ENCODE measurements at regions not wholly inside any gene's neighbourhood (a gene's known extent, or its start where the extent isn't known, plus 50 kb on each side); places are given as distances from the start of the nearest gene placed in this dataset.

- Histone ChIP-seq H3K79me2 (ENCODE audit: insufficient read depth, low read length) (no peaks in the 10 kb centered on the region), H3K9ac (ENCODE audit: insufficient read depth, low read depth, low read length) (no peak overlapping the region), H3K27me3 (ENCODE audit: control insufficient read depth in 1 of 2, insufficient read depth in 2 of 2, low read length in 2 of 2) (no peaks in the 10 kb centered on the region), H4K20me1 (ENCODE audit: insufficient read depth, low read length) (no peaks in the 10 kb centered on the region), H2AFZ (ENCODE audit: low read length) (no peak overlapping the region), H3K4me3 (replicated peaks in 1 of 3; ENCODE audit: insufficient read depth in 1 of 3, low read depth in 2 of 3, low read length in 3 of 3) (no peak overlapping the region), H3K4me2 (ENCODE audit: low read depth, low read length) (no peak overlapping the region), H3K9me3 (ENCODE audit: low read length) (no peaks in the 10 kb centered on the region; the same call in 1 of the 2 replicates), H3K4me1 (ENCODE audit: insufficient read depth, low read length) (no peaks in the 10 kb centered on the region), H3K27ac (ENCODE audit: extremely low read length, insufficient read depth, low read length) (no peak overlapping the region), H3K36me3 (replicated peaks in 1 of 2; ENCODE audit: control insufficient read depth in 1 of 2, insufficient read depth in 2 of 2, low read length in 2 of 2) (no peaks in the 10 kb centered on the region)
- intact Hi-C loops (cut with micrococcal nuclease; ENCODE audit: unreplicated experiment) = no loop called here
- peak; percentile 34; the same call in 1 of the 2 replicates for TF ChIP-seq CEBPB (IDR thresholded peaks at IDR 0.05; ENCODE audit: borderline replicate concordance, low read depth, low read length)
- TF ChIP-seq ZNF619 (CRISPR knock-in tag; IDR thresholded peaks at IDR 0.05) = no peak
- POLR2A ChIA-PET = no interaction called here
- FAIRE-seq = no peak
- 18% methylated on average over 3 of the region's 3 CpGs for WGBS (ENCODE audit: low lambda C conversion rate)
- in situ Hi-C loops (cut with HindIII; ENCODE audit: extremely low pct_ligation_motif_present, low pct_unique_long_range_greater_than_20kb) = no loop called here
- no TSS peak for BruUV-seq (replicated peaks)
- DNase-seq (ENCODE audit: low spot score) = no peak
- no peak for ATAC-seq
- CTCF ChIA-PET (ENCODE audit: low intra/inter-chr PET ratio, low total read pairs) = no interaction called here
Observed at GRCh38 chr5:167294882-167295680, 996.4 kb upstream of the WWC1 start.

GRCh38 chr5:167295681-167296005 lies 995.8 kb upstream of the WWC1 start:
- ChIA-PET CTCF (ENCODE audit: low intra/inter-chr PET ratio, low total read pairs) (no interaction called here), POLR2A (no interaction called here)
- Histone ChIP-seq H3K27ac (ENCODE audit: extremely low read length, insufficient read depth, low read length) (no peak overlapping the region), H3K4me1 (ENCODE audit: insufficient read depth, low read length) (no peaks in the 10 kb centered on the region), H3K27me3 (ENCODE audit: control insufficient read depth in 1 of 2, insufficient read depth in 2 of 2, low read length in 2 of 2) (no peaks in the 10 kb centered on the region), H2AFZ (ENCODE audit: low read length) (no peak overlapping the region), H3K9me3 (ENCODE audit: low read length) (no peaks in the 10 kb centered on the region; the same call in 1 of the 2 replicates), H4K20me1 (ENCODE audit: insufficient read depth, low read length) (no peaks in the 10 kb centered on the region), H3K4me3 (replicated peaks in 1 of 3; ENCODE audit: insufficient read depth in 1 of 3, low read depth in 2 of 3, low read length in 3 of 3) (no peak overlapping the region), H3K79me2 (ENCODE audit: insufficient read depth, low read length) (no peaks in the 10 kb centered on the region), H3K9ac (ENCODE audit: insufficient read depth, low read depth, low read length) (no peak overlapping the region), H3K36me3 (replicated peaks in 1 of 2; ENCODE audit: control insufficient read depth in 1 of 2, insufficient read depth in 2 of 2, low read length in 2 of 2) (no peaks in the 10 kb centered on the region), H3K4me2 (ENCODE audit: low read depth, low read length) (no peak overlapping the region)
- WGBS (ENCODE audit: low lambda C conversion rate) = 0% methylated on average over 2 of the region's 2 CpGs
- no peak for DNase-seq (ENCODE audit: low spot score)
- intact Hi-C loops (cut with micrococcal nuclease; ENCODE audit: unreplicated experiment) = no loop called here
- no TSS peak for BruUV-seq (replicated peaks)
- FAIRE-seq = no peak
- no peak for ATAC-seq
- in situ Hi-C loops (cut with HindIII; ENCODE audit: extremely low pct_ligation_motif_present, low pct_unique_long_range_greater_than_20kb) = no loop called here
- no peak for TF ChIP-seq ZNF788 (CRISPR knock-in tag; IDR thresholded peaks at IDR 0.05; ENCODE audit: borderline replicate concordance)
- no peak for TF ChIP-seq KLF12 (CRISPR knock-in tag; IDR thresholded peaks at IDR 0.05; ENCODE audit: borderline replicate concordance)
- no peak for TF ChIP-seq ISX (CRISPR knock-in tag; conservative IDR thresholded peaks at IDR 0.05)
- TF ChIP-seq ZNF431 (CRISPR knock-in tag; IDR thresholded peaks at IDR 0.05; ENCODE audit: borderline replicate concordance, low read depth) = no peak
- no peak for TF ChIP-seq ZMYM2 (CRISPR knock-in tag; IDR thresholded peaks at IDR 0.05)
- TF ChIP-seq MNT (IDR thresholded peaks at IDR 0.05) = no peak
- no peak for TF ChIP-seq NRL (CRISPR knock-in tag; IDR thresholded peaks at IDR 0.05; ENCODE audit: borderline replicate concordance)
- TF ChIP-seq ELF3 (CRISPR knock-in tag; IDR thresholded peaks at IDR 0.05) = no peak
- no peak for TF ChIP-seq ZNF772 (CRISPR knock-in tag; IDR thresholded peaks at IDR 0.05)
- no peak for TF ChIP-seq AHDC1 (CRISPR knock-in tag; IDR thresholded peaks at IDR 0.05; ENCODE audit: borderline replicate concordance)
